Lung (tissue), 11 donors: ENCODE measurements at regions not wholly inside any gene's neighbourhood (a gene's known extent, or its start where the extent isn't known, plus 50 kb on each side); places are given as distances from the start of the nearest gene placed in this dataset.

Source experiments
- ATAC-seq: fragments of 200-7000 bp; cut with Tn5 transposase; one replicate; pipeline ENCODE4 v1.9.1; 2020; ENCODE audit warnings: moderate number of reproducible peaks; ENCODE audit not compliant: insufficient read depth, low FRiP score
- DNase-seq, 3 donors: peaks; one replicate each; pipeline ENCODE4 v3.0.0-alpha.2; 2013 to 2017
- H3K27ac ChIP-seq, 2 donors: one replicate each; pipeline ENCODE4 v1.5.1; 2013; ENCODE audit warnings: mild to moderate bottlenecking in 2 of 2, moderate library complexity in 2 of 2, control low read depth in 1 of 2, inconsistent platforms in 1 of 2, low read depth in 1 of 2, low read length in 1 of 2
- H3K27me3 ChIP-seq, 3 donors: one replicate each; pipeline ENCODE4 v1.5.1; 2013; ENCODE audit warnings: low read length in 2 of 3; ENCODE audit not compliant: control insufficient read depth in 3 of 3, insufficient read depth in 3 of 3
- H3K36me3 ChIP-seq, 4 donors: one replicate each; pipeline ENCODE4 v1.5.1; 2013; ENCODE audit warnings: low read length in 4 of 4, mild to moderate bottlenecking in 1 of 4, moderate library complexity in 1 of 4; ENCODE audit not compliant: control insufficient read depth in 4 of 4, insufficient read depth in 4 of 4
- H3K4me1 ChIP-seq, 5 donors: one replicate each; pipeline ENCODE4 v1.5.1; 2013; ENCODE audit warnings: low read length in 5 of 5, mild to moderate bottlenecking in 2 of 5, moderate library complexity in 1 of 5; ENCODE audit not compliant: control insufficient read depth in 5 of 5, insufficient read depth in 5 of 5
- H3K4me3 ChIP-seq: one replicate; pipeline ENCODE4 v1.5.1; 2013; ENCODE audit warnings: mild to moderate bottlenecking, control low read depth, moderate library complexity
- H3K9ac ChIP-seq, 2 donors: one replicate each; pipeline ENCODE4 v1.5.1; 2013; ENCODE audit warnings: low read length in 2 of 2, control low read depth in 1 of 2; ENCODE audit not compliant: insufficient read depth in 1 of 2
- H3K9me3 ChIP-seq, 4 donors: one replicate each; pipeline ENCODE4 v1.5.1; 2013; ENCODE audit warnings: low read length in 3 of 4, mild to moderate bottlenecking in 1 of 4, moderate library complexity in 1 of 4; ENCODE audit not compliant: control insufficient read depth in 4 of 4, insufficient read depth in 3 of 4
- WGBS, 2 donors: extraction: QIAGEN DNeasy Blood & Tissue Kit; methylation state at CpG; one replicate each; pipeline ENCODE4 v1.1.7; 2013; 5-methylcytosine and 5-hydroxymethylcytosine counted together
- TF ChIP-seq, protein P1 (sequence below): IDR thresholded peaks from 2 replicates; pipeline ENCODE4 v1.5.1; 2012; ENCODE audit warnings: mild to moderate bottlenecking; ENCODE audit errors: control extremely low read depth, extremely low read depth
- donor health status: control.
- donor health status: control.
- donor health status: Bipolar disorder and iron deficiency.
- donor health status: healthy.
- donor health status: DM: yes; HTN: yes; CAD: no.

GRCh38 chr12:81956468-81956860 is 197.3 kb upstream of the PPFIA2 start:
- H3K4me3 ChIP-seq = no peak overlapping the region
- H3K4me1 ChIP-seq = no peaks in the 10 kb centered on the region
- H3K27ac ChIP-seq = no peak overlapping the region
- TF ChIP-seq, protein P1, sequence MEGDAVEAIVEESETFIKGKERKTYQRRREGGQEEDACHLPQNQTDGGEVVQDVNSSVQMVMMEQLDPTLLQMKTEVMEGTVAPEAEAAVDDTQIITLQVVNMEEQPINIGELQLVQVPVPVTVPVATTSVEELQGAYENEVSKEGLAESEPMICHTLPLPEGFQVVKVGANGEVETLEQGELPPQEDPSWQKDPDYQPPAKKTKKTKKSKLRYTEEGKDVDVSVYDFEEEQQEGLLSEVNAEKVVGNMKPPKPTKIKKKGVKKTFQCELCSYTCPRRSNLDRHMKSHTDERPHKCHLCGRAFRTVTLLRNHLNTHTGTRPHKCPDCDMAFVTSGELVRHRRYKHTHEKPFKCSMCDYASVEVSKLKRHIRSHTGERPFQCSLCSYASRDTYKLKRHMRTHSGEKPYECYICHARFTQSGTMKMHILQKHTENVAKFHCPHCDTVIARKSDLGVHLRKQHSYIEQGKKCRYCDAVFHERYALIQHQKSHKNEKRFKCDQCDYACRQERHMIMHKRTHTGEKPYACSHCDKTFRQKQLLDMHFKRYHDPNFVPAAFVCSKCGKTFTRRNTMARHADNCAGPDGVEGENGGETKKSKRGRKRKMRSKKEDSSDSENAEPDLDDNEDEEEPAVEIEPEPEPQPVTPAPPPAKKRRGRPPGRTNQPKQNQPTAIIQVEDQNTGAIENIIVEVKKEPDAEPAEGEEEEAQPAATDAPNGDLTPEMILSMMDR = no peak
- H3K27me3 ChIP-seq = no peaks in the 10 kb centered on the region
- ATAC-seq (no peak), DNase-seq (no peak)
- no peaks in the 10 kb centered on the region for H3K36me3 ChIP-seq
- WGBS, 2 donors = 98 to 100% methylated on average over 1 of the region's 1 CpG
- no peaks in the 10 kb centered on the region for H3K9me3 ChIP-seq
- no peak overlapping the region for H3K9ac ChIP-seq

DNA sequence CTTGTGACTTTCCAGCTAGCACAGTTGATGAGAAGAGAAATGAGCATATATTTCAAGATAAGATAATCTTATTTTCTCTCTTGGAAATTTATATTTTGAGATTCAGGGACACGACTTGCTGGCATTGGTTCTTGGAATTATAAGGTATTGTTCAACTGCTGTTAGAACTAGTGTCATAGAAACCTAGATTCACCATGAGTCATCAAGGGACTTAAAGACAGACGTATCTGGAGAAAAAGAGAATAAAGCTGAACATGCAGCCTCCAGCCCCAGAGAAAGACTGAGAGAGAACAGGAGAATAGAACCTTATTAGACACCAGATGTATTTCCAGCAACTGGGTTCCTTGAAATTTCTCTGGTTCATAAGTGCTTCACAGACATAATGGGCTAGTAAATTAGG is 194.4 kb upstream of the PPFIA2 start:
- H3K4me1 ChIP-seq = no peaks in the 10 kb centered on the region

DNA sequence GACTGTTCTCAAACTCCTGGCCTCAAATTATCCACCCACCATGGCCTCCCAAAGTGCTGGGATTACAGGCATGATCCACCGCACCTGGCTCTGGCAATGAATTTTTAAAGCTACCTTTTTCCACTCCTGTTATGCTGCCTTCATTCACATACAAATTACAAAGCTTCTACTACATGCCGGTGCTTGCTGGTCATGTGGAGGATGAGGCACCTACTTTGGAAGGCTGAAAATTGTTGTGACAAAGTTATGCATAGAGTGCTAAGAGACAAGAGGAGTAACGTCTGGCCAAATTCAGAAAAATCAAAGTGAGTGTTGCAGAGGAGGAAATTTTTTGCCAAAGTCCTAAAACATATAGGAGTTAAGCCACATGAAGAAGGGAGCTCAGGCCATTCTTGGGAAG is 191.7 kb upstream of the PPFIA2 start:
- Histone ChIP-seq H3K27me3 (no peaks in the 10 kb centered on the region), H3K27ac (no peak overlapping the region), H3K36me3 (no peaks in the 10 kb centered on the region), H3K9ac (no peak overlapping the region), H3K9me3 (no peaks in the 10 kb centered on the region), H3K4me1 (no peaks in the 10 kb centered on the region), H3K4me3 (no peak overlapping the region)
- ATAC-seq (no peak), DNase-seq (no peak)
- TF ChIP-seq, protein P1 = no peak
- WGBS, 2 donors = 87 to 90% methylated on average over 3 of the region's 3 CpGs

More for the DNA sequence above, 194.4 kb upstream of the PPFIA2 start:
- Histone ChIP-seq H3K9ac (no peak overlapping the region), H3K9me3 (no peaks in the 10 kb centered on the region), H3K4me3 (no peak overlapping the region), H3K27ac (no peak overlapping the region), H3K36me3 (no peaks in the 10 kb centered on the region), H3K27me3 (no peaks in the 10 kb centered on the region)
- TF ChIP-seq, protein P1 = no peak
- ATAC-seq (no peak), DNase-seq (no peak)
- 56 to 72% methylated on average over 2 of the region's 2 CpGs for WGBS, 2 donors

- H3K4me1 ChIP-seq = no peaks in the 10 kb centered on the region
- H3K27me3 ChIP-seq = no peaks in the 10 kb centered on the region
- TF ChIP-seq, protein P1 = no peak
- no peaks in the 10 kb centered on the region for H3K36me3 ChIP-seq
- no peaks in the 10 kb centered on the region for H3K9me3 ChIP-seq
- no peak overlapping the region for H3K4me3 ChIP-seq
- H3K27ac ChIP-seq = no peak overlapping the region
- no peak overlapping the region for H3K9ac ChIP-seq
- WGBS, 2 donors = 20 to 30% methylated on average over 2 of the region's 2 CpGs
- ATAC-seq (no peak), DNase-seq (no peak)
Measured at GRCh38 chr12:81949841-81950308, 190.7 kb upstream of the PPFIA2 start.
